Activated T-cell treated with anti-CD3 and anti-CD28 coated beads, Interleukin-2, amount 50 U/mL, for 48 hours (primary cell): ENCODE measurements at regions not wholly inside any gene's neighbourhood (a gene's known extent, or its start where the extent isn't known, plus 50 kb on each side); places are given as distances from the start of the nearest gene placed in this dataset.

Source experiments
- DNase-seq, 2 experiments: peaks; one replicate each; pipeline ENCODE4 v3.0.0-alpha.2; 2020

- DNase-seq: no peak
These were observed 59.6 kb downstream of the C3orf38 start for GRCh38 chr3:88209356-88209755.

- DNase-seq: no peak
These were observed 61.5 kb downstream of the C3orf38 start for GRCh38 chr3:88211096-88211890.

GRCh38 chr3:88219138-88219792, 69.5 kb downstream of the C3orf38 start:
- peak in 1 of 2 experiments; percentile 21 for DNase-seq

GRCh38 chr3:88220126-88220525, 70.4 kb downstream of the C3orf38 start:
- no peak for DNase-seq

DNA sequence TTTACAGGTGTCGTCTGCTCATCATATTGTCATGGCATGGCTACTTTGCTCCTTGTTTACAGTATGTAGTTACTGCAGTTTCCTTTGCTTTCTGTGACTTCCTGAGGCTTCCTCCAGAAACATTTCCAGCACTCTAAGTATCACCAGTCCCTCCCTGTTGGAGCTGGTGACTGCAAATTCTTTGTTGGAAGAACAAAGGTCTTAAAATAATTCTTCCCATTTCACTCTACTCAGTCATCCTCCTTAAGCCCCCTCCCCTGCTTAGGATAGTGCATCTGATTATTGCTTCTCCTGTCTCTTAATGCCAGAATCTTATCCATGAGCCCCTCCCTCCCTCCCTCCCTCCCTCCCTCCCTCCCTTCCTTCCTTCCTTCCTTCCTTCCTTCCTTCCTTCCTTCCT, 72.0 kb downstream of the C3orf38 start:
- DNase-seq: no peak

DNA sequence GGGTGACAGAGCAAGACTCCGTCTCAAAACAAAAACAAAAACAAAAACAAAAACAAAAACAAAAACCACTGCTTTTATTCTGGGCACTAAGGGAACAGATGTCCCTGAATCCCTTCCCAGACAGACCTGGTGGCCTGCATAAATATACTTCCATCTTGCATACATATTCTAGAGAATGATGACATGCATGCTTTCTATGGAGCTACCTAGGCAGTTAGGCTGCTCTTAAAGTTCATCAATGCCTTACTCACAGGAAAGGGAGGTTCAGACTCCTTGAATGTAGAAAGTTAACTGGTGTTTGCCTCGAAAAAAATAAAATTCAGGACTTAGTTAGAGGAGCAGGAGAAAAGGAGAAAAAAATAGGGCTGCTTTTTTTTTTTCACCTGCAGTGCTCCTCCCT, 72.6 kb downstream of the C3orf38 start:
- no peak for DNase-seq

DNA sequence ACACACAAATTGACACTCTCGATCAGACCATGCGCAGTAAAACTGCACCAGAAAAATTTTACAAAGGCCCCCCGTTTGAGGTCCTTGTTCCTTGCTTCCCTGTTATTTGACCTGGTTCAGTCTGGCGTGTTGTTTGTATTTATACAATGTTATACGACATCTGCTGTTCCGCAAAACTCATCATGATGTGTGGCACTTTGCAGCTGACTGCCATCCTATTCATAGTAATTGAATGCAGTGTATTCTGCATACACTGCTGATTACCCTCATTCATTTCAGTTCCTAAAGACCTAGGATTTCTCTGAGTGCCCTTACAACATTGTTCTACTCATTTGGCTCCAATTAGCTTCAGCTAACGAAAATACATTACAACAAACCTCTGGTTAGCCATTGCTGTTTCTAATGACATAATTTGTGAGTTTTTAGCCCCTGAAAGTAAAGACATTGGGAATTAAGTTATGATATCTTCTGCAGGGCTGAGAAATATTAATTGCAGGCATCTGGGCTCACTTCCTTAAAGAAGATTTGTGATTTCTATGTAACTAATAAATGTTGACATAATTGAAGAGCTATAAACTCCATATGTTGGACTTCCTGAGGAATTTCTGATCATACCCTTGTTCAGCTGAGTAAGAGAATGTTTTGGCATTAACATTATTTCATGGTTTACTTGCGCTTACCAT, 75.7 kb downstream of the C3orf38 start:
- no peak for DNase-seq

DNA sequence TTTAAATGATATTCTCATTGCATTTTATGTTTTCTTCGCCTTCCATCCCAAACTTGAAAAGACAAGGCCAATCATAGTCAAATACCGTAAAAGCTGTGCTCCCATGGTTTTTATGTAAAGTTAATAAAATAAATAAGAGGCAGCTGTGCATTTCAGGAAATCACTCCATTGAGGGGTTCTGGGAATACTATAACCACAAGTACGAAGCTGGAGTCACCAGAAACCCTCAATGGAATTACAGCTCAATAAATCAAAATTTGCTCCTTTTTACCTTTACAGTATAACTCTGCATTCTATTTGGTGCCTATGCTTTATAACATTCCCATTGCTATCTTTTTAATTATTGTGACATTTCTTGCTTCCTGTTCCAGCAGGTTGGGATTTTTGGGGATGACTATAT, 77.2 kb downstream of the C3orf38 start:
- DNase-seq: no peak

- DNase-seq: no peak
These were observed 80.9 kb downstream of the C3orf38 start for GRCh38 chr3:88230638-88231037.

- no peak for DNase-seq
These were observed 81.4 kb downstream of the C3orf38 start for GRCh38 chr3:88231207-88231606.

GRCh38 chr3:88231632-88232031, 81.9 kb downstream of the C3orf38 start:
- no peak for DNase-seq

DNA sequence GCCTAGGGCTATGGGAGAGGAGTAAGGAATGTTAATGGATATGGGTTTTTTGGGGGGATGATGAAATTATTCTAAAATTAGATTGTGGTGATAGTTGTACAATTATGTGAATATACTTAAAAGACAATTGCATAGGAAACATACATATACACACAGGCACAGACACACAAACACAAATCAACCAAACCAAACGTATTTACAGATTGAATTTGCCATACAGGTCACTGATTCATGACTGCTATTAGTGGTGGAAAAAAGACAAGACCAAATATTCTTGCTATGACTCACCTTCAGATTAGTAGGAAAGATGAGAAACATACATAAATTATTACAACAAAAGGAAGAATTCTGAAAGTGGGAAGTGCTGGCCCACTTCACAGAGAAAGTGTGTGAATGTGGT, 85.3 kb downstream of the C3orf38 start:
- DNase-seq: no peak

DNA sequence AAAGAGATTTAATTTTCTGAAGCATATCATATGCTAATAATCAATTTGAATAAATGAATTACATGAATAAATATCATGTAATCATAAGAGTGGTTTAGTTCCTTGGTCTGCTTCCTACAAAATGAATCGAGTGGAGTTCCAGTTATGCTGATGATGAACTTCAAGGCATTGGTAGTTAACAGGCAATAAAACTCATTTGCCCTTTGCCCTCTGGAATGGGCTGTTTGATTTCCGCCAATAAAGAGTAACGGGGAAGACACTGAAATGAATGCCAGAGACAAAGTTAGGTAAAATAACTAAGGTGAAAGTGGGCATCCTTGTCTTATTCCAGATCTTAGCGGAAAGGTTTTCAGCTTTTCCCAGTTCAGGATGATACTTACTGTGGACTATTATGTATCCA, 90.1 kb downstream of the C3orf38 start:
- DNase-seq: no peak

- DNase-seq: no peak
These were observed 98.9 kb downstream of the C3orf38 start for GRCh38 chr3:88248658-88249057.

GRCh38 chr3:88259045-88259444, 109.3 kb downstream of the C3orf38 start:
- no peak for DNase-seq

GRCh38 chr3:88262527-88262926, 112.8 kb downstream of the C3orf38 start:
- no peak for DNase-seq

GRCh38 chr3:88263417-88264100, 113.8 kb downstream of the C3orf38 start:
- no peak for DNase-seq

DNA sequence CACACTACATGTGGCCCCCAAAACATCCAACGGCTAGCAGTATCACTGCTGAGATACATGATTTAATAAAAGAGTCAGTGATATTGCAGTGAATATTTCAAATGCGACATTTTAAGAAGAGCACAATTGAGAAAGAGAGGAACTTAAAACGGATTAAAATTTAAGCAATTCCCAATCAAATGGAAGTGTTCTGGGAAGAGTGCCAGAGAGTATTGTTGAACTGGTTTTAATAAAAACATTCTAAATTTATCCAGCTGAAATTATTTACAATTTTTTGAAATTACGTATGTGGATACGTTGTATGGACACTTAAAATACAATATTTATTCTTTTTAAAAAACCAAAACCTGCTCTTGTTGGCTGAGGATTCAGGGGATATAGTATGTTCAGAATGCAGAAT, 117.7 kb downstream of the C3orf38 start:
- no peak for DNase-seq

- no peak for DNase-seq
These were observed 118.1 kb downstream of the C3orf38 start for GRCh38 chr3:88267847-88268246.

GRCh38 chr3:88280326-88280725, 130.6 kb downstream of the C3orf38 start:
- no peak for DNase-seq

- DNase-seq: no peak
These were observed 132.9 kb downstream of the C3orf38 start for GRCh38 chr3:88282528-88283241.

- DNase-seq: no peak
These were observed 133.5 kb downstream of the C3orf38 start for GRCh38 chr3:88283242-88283592.

DNA sequence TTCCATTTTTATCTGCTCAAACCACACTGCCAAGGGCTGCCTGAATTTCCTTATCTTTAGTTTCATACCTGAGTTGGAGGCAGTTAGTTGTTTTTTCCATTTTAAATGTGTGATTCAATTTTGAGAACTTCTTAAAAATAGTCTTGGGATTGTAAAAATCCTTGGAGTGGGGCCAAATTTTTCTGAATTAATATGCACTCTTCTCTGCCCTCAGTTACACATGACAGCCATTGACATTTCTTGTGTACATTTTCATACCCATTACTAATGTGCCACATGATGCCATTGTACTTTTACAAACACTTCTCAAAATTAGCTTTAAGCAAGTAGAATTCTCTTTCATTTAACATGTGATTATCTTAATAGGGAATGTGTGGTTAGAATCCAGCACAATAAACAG, 141.7 kb downstream of the C3orf38 start:
- no peak for DNase-seq
